OCI-LY7 (cell line): ENCODE measurements at regions not wholly inside any gene's neighbourhood (a gene's known extent, or its start where the extent isn't known, plus 50 kb on each side); places are given as distances from the start of the nearest gene placed in this dataset.
"Not testable (repeated sequence)": the region's sequence is repeated elsewhere in the genome, so short reads cannot be mapped to it uniquely, and the experiment has no call there.

Experiments
- BruUV-seq: library from RNA; stranded (reverse); fragments of 400-500 nt; replicated peaks from 2 replicates; lab custom pipeline; 2021; lab: Mats Ljungman, UMichigan
- CTCF ChIA-PET: fragments of 300-600 bp; sonication (Branson Sonifier 250); formaldehyde crosslinking; loops from one replicate; lab custom pipeline; 2022; ENCODE audit warnings: antibody characterized with exemption; ENCODE audit not compliant: unreplicated experiment; lab: Charles Lee
- POLR2A ChIA-PET: fragments of 300-600 bp; sonication (Branson Sonifier 250); formaldehyde crosslinking; loops from one replicate; lab custom pipeline; 2022; ENCODE audit warnings: antibody characterized with exemption; lab: Charles Lee
- DNase-seq: peaks from one replicate; pipeline ENCODE4 v3.0.0-alpha.2; 2015; ENCODE audit warnings: low spot score
- H2AFZ ChIP-seq: fragments of 200-600 bp; sonication (generic), shearing (Covaris generic); 2 replicates; pipeline ENCODE4 v1.6.1; 2014; ENCODE audit warnings: mild to moderate bottlenecking, antibody characterized with exemption, low read length, moderate library complexity
- H3K27ac ChIP-seq: fragments of 200-600 bp; sonication (generic); 2 replicates; pipeline ENCODE4 v1.5.1; 2014; ENCODE audit warnings: mixed run types, low read depth, mild to moderate bottlenecking, moderate library complexity, low read length, inconsistent platforms; ENCODE audit not compliant: poor library complexity, severe bottlenecking
- H3K36me3 ChIP-seq: fragments of 200-600 bp; sonication (generic); 2 replicates; pipeline ENCODE4 v1.6.1; 2014; ENCODE audit warnings: mild to moderate bottlenecking, antibody characterized with exemption, low read length, moderate library complexity, mixed read lengths; ENCODE audit not compliant: insufficient read depth
- H3K4me1 ChIP-seq: fragments of 200-600 bp; sonication (generic); 2 replicates; pipeline ENCODE4 v1.5.1; 2014; ENCODE audit warnings: mild to moderate bottlenecking, low read length; ENCODE audit not compliant: insufficient read depth, poor library complexity, severe bottlenecking
- H3K4me2 ChIP-seq: fragments of 200-600 bp; sonication (generic); 2 replicates; pipeline ENCODE4 v1.6.1; 2014; ENCODE audit warnings: mild to moderate bottlenecking, low read length
- H3K4me3 ChIP-seq: fragments of 200-600 bp; sonication (generic); 2 replicates; pipeline ENCODE4 v1.5.1; 2014; ENCODE audit warnings: mild to moderate bottlenecking, low read depth, low read length; ENCODE audit not compliant: poor library complexity, severe bottlenecking
- H3K79me2 ChIP-seq: fragments of 200-600 bp; sonication (generic); 2 replicates; pipeline ENCODE4 v1.6.1; 2016; ENCODE audit warnings: low read depth, mild to moderate bottlenecking, low read length, moderate library complexity, mixed read lengths; ENCODE audit not compliant: insufficient read depth
- H3K9me2 ChIP-seq: fragments of 200-600 bp; sonication (generic); 2 replicates; pipeline ENCODE4 v1.6.1; 2016; ENCODE audit warnings: mild to moderate bottlenecking, low read length, mixed read lengths; ENCODE audit not compliant: insufficient read depth
- H3K9me3 ChIP-seq: fragments of 200-600 bp; sonication (generic); 2 replicates; pipeline ENCODE4 v1.6.1; 2014; ENCODE audit warnings: mild to moderate bottlenecking, mixed run types, low read length, mixed read lengths
- H4K20me1 ChIP-seq: fragments of 200-600 bp; sonication (generic); 2 replicates; pipeline ENCODE4 v1.6.1; 2014; ENCODE audit warnings: mild to moderate bottlenecking, antibody characterized with exemption, low read length, moderate library complexity, mixed read lengths; ENCODE audit not compliant: insufficient read depth
- EZH2phosphoT487 ChIP-seq: fragments of 200-600 bp; sonication (generic); IDR thresholded peaks from 2 replicates; pipeline ENCODE4 v1.6.1; 2018; ENCODE audit warnings: low read depth, borderline replicate concordance, mild to moderate bottlenecking, mixed run types, antibody characterized with exemption, low read length, moderate library complexity, mixed read lengths
- intact Hi-C: fragments of 100-400 bp; cut with micrococcal nuclease; formaldehyde crosslinking; loops from one replicate; pipeline ENCODE4 v1.10.0; 2022; ENCODE audit not compliant: unreplicated experiment
- TF ChIP-seq, protein P1 (sequence below): fragments of 200-600 bp; sonication (generic); conservative IDR thresholded peaks from 2 replicates; pipeline ENCODE4 v1.5.1; 2014; ENCODE audit warnings: mild to moderate bottlenecking, antibody characterized with exemption, low read length, moderate library complexity, mixed read lengths

DNA sequence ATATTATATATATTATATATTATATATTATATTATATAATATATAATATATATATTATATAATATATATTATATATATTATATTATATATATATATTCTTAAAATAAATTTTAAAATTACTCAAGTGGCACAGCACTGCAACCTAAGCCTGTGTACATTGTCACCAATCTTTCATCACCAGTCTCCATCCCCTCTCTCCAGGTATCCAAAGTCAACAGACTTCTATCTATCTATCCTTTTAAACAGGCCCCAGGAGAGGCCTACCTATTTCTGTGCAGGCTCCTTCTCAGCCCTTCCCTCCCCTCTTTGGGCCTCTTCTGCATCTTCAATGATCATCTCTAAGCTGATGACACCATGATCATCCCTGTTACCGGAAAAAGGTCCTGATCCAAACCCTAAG is 111.7 kb downstream of the RHOU start:
- CTCF ChIA-PET, result no interaction called here
- no peak overlapping the region for H3K4me3 ChIP-seq
- TF ChIP-seq, protein P1, sequence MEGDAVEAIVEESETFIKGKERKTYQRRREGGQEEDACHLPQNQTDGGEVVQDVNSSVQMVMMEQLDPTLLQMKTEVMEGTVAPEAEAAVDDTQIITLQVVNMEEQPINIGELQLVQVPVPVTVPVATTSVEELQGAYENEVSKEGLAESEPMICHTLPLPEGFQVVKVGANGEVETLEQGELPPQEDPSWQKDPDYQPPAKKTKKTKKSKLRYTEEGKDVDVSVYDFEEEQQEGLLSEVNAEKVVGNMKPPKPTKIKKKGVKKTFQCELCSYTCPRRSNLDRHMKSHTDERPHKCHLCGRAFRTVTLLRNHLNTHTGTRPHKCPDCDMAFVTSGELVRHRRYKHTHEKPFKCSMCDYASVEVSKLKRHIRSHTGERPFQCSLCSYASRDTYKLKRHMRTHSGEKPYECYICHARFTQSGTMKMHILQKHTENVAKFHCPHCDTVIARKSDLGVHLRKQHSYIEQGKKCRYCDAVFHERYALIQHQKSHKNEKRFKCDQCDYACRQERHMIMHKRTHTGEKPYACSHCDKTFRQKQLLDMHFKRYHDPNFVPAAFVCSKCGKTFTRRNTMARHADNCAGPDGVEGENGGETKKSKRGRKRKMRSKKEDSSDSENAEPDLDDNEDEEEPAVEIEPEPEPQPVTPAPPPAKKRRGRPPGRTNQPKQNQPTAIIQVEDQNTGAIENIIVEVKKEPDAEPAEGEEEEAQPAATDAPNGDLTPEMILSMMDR, result no peak
- TF ChIP-seq EZH2phosphoT487, result no peak
- intact Hi-C loops, result no loop called here
- H3K36me3 ChIP-seq, result no peaks in the 10 kb centered on the region
- H3K9me3 ChIP-seq, result no peaks in the 10 kb centered on the region
- H2AFZ ChIP-seq, result no peak overlapping the region
- no peak overlapping the region for H3K4me2 ChIP-seq
- no peak for DNase-seq
- H3K27ac ChIP-seq, result no peak overlapping the region
- H4K20me1 ChIP-seq, result no peaks in the 10 kb centered on the region
- H3K79me2 ChIP-seq, result no peaks in the 10 kb centered on the region
- no TSS peak for BruUV-seq
- POLR2A ChIA-PET, result no interaction called here
- no peaks in the 10 kb centered on the region for H3K9me2 ChIP-seq
- H3K4me1 ChIP-seq, result no peaks in the 10 kb centered on the region

DNA sequence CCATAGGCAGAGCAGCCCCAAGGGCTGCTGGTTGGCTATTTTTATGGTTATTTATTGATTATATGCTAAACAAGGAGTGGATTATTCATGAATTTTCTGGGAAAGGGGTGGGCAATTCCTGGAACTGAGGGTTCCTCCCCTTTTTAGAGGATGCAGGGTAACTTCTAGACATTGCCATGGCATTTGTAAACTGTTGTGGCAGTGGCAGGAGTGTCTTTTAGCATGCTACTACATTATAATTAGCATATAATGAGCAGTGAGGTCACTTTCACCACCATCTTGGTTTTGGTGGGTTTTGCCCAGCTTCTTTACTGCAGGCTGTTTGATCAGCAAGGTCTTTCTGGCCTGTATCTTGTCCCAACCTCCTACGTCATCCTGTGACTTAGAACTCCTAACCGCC is 112.2 kb downstream of the RHOU start:
- H3K9me3 ChIP-seq, H3K4me3 ChIP-seq, BruUV-seq, H3K4me1 ChIP-seq, H3K4me2 ChIP-seq, H3K27ac ChIP-seq, intact Hi-C loops, H3K36me3 ChIP-seq, H3K9me2 ChIP-seq, H3K79me2 ChIP-seq, POLR2A ChIA-PET, CTCF ChIA-PET, H2AFZ ChIP-seq, H4K20me1 ChIP-seq, DNase-seq: not testable (repeated sequence)

DNA sequence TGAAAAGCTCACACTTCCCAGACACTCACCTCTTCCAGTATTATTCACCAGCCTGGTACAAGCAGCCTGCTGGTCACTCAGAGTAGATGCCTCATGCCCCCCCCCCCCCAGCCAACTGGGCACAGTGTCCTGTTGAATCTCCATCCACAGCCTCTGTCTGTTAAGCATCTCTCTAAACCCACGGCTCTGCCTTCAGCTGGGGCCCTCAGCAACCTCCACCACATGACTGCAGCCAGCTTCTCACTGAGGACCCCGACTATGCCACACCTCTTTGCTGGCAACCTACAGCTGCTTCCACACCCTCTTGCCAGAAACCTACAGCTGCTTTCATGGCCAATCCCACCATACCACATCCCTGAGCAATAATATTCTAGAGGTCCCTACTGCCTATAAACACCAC is 113.1 kb downstream of the RHOU start:
- no peak for DNase-seq
- Histone ChIP-seq H2AFZ (no peak overlapping the region), H3K9me3 (no peaks in the 10 kb centered on the region), H3K9me2 (no peaks in the 10 kb centered on the region), H3K79me2 (no peaks in the 10 kb centered on the region), H3K36me3 (no peaks in the 10 kb centered on the region), H3K27ac (no peak overlapping the region), H3K4me1 (no peaks in the 10 kb centered on the region), H4K20me1 (no peaks in the 10 kb centered on the region), H3K4me3 (no peak overlapping the region), H3K4me2 (no peak overlapping the region)
- no peak for TF ChIP-seq EZH2phosphoT487
- TF ChIP-seq, protein P1, result no peak
- intact Hi-C loops, result no loop called here
- POLR2A ChIA-PET, result no interaction called here
- no TSS peak for BruUV-seq
- CTCF ChIA-PET, result no interaction called here
